ENCODE measurements at regions not wholly inside any gene's neighbourhood (a gene's known extent, or its start where the extent isn't known, plus 50 kb on each side); places are given as distances from the start of the nearest gene placed in this dataset.
"Not testable (repeated sequence)": the region's sequence is repeated elsewhere in the genome, so short reads cannot be mapped to it uniquely, and the experiment has no call there.

DNA sequence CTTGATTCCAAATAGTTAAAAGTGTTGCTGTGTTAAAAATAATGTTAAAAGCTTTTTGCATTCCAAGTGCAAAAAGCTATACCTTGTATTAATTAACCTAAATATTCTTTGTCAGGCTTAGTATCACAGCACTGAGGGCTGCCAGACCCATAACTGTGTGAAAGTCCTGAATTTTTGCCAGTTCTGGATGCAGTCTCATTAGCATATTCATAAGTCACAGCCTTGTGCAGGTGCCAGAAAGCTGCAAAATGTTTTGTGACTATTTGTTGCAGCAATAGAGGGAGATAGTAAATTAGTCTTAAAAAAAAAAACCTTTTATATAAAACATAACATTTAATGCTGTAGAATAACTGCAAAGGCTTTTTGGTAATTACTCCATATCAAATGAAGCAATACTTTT, 56.6 kb downstream of the SLITRK1 start:
- DNase-seq: no peak

GRCh38 chr13:83824560-83824959, 57.7 kb downstream of the SLITRK1 start:
- DNase-seq: no peak

- no peak for DNase-seq
Measured at GRCh38 chr13:83824120-83824519, 58.2 kb downstream of the SLITRK1 start.

GRCh38 chr13:83819611-83820010, 62.7 kb downstream of the SLITRK1 start:
- no peak for DNase-seq

- no peak for DNase-seq
Measured at GRCh38 chr13:83819156-83819555, 63.1 kb downstream of the SLITRK1 start.

DNA sequence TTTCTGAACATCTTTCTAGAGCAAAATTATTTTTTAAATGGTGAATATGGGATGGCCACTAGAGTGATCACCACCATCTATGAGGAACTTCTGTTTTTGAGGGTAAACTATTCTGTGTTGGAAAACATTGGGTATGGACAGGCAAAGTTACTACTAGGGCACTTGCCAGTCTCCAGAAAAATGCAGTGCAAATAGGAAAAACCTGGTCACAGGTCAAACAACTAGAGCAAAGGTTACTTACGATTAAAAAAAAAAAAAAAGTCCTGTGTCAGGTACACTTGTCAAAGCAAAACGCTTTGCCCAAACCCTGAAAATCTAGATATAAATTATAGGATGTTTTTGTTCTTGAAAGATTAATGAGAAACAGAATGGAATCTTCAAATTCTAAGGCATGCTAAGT, 66.2 kb downstream of the SLITRK1 start:
- DNase-seq: no peak

- no peak for DNase-seq
Measured at GRCh38 chr13:83815598-83815997, 66.7 kb downstream of the SLITRK1 start.

GRCh38 chr13:83810136-83810535, 72.1 kb downstream of the SLITRK1 start:
- DNase-seq: no peak

GRCh38 chr13:83804356-83804962, 77.8 kb downstream of the SLITRK1 start:
- no peak for DNase-seq

DNA sequence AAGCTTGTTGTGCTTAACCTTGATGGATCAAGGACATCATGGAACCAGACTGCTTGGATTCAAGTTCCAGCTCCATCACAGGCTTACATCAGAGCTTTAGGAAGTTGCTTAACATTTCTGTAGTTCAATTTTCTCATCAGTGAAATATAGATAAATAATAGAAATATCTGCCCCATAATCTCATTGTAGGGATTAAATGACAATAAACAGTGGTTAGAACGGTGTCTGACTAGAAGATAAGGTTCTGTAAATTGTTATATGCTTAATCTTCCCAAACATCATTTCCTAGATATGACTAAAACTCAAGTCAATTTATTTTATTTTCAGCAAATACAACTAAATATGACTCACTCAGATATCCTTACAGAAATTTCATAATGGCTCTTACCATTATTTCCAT, 83.5 kb downstream of the SLITRK1 start:
- DNase-seq: no peak

- no peak for DNase-seq
Measured at GRCh38 chr13:83796364-83796763, 85.9 kb downstream of the SLITRK1 start.

DNA sequence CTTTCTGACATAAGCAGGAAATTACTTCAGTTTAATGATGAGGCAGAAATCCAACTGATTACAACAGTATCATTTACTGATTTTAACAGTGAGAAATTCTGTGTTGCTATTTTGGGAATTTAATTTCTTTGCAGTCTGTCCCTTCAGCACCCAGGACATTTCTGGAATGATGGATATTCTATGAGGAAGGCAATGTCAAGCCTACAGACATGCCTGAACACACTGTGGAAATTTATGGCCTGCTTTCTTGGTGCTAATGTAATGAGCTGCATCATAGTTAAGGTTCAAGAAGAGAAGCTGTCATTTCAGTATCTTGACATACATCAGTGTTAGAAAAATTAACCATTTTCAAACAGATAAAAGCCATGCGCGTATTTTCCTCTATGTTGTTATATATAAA, 87.7 kb downstream of the SLITRK1 start:
- no peak for DNase-seq

DNA sequence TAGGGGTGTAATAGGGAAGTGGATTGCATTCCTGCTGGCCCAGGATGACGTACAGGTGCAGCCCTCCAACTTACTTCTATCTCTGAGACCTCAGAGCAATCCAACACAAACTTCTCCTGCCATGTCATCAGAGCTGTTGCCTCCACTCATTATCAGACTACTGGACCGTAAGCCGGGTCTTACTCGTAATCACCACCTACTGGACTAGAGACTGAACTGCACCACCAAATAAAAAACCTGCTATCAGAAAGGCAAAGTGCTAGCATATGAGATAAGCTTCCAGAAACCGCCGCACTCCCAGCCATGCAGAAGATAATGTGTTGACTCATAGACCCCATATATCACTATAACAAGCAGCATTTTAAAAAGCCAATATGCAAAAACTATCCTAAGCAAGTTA, 102.0 kb downstream of the SLITRK1 start:
- no peak for DNase-seq

- DNase-seq: no peak
Measured at GRCh38 chr13:83773961-83774360, 108.3 kb downstream of the SLITRK1 start.

DNA sequence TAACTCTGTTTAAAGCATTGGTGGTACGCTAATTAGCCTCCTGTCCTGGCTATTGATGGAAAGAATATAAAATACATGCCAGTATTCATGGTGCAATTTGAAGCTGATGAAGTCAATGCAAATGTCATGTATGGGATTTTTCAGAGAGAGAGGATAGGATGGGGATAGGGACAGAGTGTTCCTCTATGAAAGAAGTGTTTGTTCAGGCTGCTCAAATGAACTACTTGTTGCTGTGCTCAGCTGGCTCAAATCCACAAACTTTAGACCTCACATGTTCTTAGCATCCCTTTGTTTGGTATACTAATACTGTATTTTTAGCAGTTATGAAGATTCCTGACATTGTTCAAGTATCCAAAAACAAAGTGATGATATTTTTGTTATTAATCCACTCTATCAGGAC, 116.5 kb downstream of the SLITRK1 start:
- DNase-seq: no peak

DNA sequence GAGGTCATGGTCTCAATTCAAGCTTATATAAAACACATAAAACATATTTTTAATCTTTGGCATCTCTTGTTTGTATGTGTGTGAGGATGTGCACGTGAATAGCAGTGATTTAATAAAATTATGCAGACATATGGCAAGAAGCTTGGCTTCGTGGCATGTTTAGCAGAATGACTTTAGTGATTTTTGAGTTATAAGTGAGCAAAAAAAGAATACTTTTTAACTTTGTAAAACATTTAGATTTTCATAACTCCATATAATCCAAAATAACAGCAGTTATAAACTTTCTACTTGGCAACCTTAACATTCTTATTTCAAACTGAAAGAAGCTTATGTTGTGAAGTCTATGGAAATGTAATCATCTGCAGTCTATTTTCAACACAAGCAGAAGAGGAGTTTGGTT, 120.6 kb downstream of the SLITRK1 start:
- no peak for DNase-seq

GRCh38 chr13:83755210-83755609, 127.1 kb downstream of the SLITRK1 start:
- DNase-seq: not testable (repeated sequence)

- DNase-seq: no peak
Measured at GRCh38 chr13:83753912-83754624, 128.2 kb downstream of the SLITRK1 start.

GRCh38 chr13:83752141-83752540, 130.1 kb downstream of the SLITRK1 start:
- DNase-seq: no peak

DNA sequence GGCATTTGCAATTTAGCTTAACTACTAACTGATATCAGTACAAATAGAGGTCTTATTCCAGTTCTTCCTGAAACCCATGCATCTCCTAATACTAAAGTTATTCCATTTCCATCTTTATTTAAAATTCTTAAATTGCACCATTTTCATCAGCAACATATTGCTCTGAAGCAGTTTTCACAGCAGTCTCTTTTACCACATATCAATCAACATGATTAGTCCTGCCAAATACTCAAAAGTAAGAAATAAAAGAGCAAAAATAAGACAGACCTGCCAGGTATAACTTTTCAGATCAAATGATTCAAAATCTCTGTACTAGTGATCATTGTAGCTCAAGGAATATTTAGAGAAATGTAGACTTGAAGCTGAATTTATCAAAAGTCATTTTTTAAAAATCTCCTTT, 141.7 kb downstream of the SLITRK1 start:
- no peak for DNase-seq

DNA sequence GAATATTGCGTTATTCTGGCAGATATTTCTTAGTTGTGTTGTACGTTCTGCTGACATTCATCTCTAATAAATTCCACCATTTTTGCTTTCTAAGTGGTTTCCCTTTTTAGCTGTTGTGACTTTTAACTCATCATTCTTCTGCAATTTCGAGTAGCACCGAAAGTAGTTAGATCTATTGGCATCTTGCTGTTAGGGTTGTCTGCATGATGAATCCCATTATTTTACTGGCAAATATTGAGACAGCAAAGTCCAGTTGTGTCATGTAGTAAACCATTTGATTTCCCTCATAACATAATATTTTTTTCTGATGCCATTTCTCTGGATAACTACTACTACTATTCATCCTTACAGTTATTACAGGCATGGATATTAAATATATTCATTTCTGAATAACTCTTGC, 143.9 kb downstream of the SLITRK1 start:
- DNase-seq: no peak

- DNase-seq: no peak
Measured at GRCh38 chr13:83733293-83733692, 149.0 kb downstream of the SLITRK1 start.

DNA sequence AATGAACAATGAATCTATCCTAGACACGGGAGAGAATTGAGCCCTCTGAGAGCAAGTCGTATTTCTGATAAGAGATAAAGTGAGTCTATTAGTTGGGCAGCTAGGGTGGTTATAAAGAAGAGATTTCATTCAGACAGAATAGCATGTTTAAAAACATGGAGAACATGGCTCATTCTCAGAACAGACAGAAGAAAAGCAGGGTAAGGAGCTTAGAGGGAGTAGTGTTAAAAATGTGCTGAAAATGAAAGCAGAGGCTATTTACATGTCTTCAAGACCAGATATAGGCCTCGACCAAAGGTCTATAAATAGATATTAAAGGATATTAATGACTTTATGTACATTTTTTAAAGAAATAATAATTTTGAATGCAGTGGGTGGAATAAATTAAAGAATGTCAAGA, 149.5 kb downstream of the SLITRK1 start:
- DNase-seq: no peak

GRCh38 chr13:83731113-83731512, 151.2 kb downstream of the SLITRK1 start:
- DNase-seq: no peak

DNA sequence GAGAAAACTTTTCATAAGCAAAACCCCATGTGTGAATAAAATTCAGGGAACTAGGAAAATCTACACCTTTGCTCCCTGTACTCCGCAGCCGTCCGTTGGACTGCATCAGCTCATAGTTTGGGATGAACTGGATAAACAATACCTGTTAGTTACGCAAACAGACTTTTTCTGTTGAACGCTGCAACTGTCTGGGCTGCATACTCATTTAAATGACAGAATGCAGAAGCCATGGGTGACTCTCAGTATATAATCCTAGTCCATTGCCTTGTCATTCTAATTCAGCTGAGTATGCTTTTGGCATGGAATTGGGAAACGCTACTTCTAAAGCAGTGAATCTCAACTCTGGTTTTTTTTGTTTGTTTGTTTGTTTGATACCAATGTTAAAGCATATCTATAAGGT, 151.6 kb downstream of the SLITRK1 start:
- DNase-seq: no peak

All from NCI-H1694 (cell line).